H1 (cell line): ENCODE measurements at regions not wholly inside any gene's neighbourhood (a gene's known extent, or its start where the extent isn't known, plus 50 kb on each side); places are given as distances from the start of the nearest gene placed in this dataset.

Experiments used
- BRCA1 ChIP-seq: IDR thresholded peaks from 2 replicates; pipeline ENCODE4 v1.6.1; 2012; ENCODE audit warnings: low read depth, low read length, improper control_type of control experiment
- CEBPB ChIP-seq: IDR thresholded peaks from 2 replicates; pipeline ENCODE4 v1.6.1; 2012; ENCODE audit warnings: low read depth, low read length
- CTBP2 ChIP-seq: IDR thresholded peaks from 2 replicates; pipeline ENCODE4 v1.7.0; 2011; ENCODE audit warnings: borderline replicate concordance, mild to moderate bottlenecking, moderate library complexity, mixed read lengths, low read length; ENCODE audit not compliant: insufficient read depth, insufficient read length
- EP300 ChIP-seq, 2 experiments: IDR thresholded peaks; 1 replicate in 1 of 2; 2 replicates in 1 of 2; pipeline ENCODE4 v1.6.1; 2011 to 2012; ENCODE audit warnings: low read depth in 2 of 2, low read length in 2 of 2, mild to moderate bottlenecking in 2 of 2, borderline replicate concordance in 1 of 2, inconsistent platforms in 1 of 2, moderate library complexity in 1 of 2
- PHF8 ChIP-seq: fragments of 200-600 bp; sonication (generic); conservative IDR thresholded peaks from 2 replicates; pipeline ENCODE4 v1.7.1; 2012; ENCODE audit warnings: low read depth, mild to moderate bottlenecking, inconsistent platforms, low read length, moderate library complexity
- POU5F1 ChIP-seq: IDR thresholded peaks from 2 replicates; pipeline ENCODE4 v1.6.1; 2011; ENCODE audit warnings: low read depth, mild to moderate bottlenecking, low read length, moderate library complexity
- RFX5 ChIP-seq: IDR thresholded peaks from 2 replicates; pipeline ENCODE4 v1.6.1; 2011; ENCODE audit warnings: low read depth, low read length, improper control_type of control experiment, borderline replicate concordance
- TCF12 ChIP-seq: IDR thresholded peaks from 2 replicates; pipeline ENCODE4 v1.6.1; 2011; ENCODE audit warnings: low read depth, mild to moderate bottlenecking, low read length
- YY1 ChIP-seq: IDR thresholded peaks from 2 replicates; pipeline ENCODE4 v1.6.1; 2011; ENCODE audit warnings: low read depth, mild to moderate bottlenecking, low read length
- TF ChIP-seq, protein P1 (sequence below): fragments of 300-600 bp; sonication (generic); IDR thresholded peaks from 2 replicates; pipeline ENCODE4 v1.7.1; 2012; ENCODE audit warnings: low read length, moderate library complexity, mild to moderate bottlenecking, inconsistent platforms; ENCODE audit not compliant: insufficient replicate concordance

DNA sequence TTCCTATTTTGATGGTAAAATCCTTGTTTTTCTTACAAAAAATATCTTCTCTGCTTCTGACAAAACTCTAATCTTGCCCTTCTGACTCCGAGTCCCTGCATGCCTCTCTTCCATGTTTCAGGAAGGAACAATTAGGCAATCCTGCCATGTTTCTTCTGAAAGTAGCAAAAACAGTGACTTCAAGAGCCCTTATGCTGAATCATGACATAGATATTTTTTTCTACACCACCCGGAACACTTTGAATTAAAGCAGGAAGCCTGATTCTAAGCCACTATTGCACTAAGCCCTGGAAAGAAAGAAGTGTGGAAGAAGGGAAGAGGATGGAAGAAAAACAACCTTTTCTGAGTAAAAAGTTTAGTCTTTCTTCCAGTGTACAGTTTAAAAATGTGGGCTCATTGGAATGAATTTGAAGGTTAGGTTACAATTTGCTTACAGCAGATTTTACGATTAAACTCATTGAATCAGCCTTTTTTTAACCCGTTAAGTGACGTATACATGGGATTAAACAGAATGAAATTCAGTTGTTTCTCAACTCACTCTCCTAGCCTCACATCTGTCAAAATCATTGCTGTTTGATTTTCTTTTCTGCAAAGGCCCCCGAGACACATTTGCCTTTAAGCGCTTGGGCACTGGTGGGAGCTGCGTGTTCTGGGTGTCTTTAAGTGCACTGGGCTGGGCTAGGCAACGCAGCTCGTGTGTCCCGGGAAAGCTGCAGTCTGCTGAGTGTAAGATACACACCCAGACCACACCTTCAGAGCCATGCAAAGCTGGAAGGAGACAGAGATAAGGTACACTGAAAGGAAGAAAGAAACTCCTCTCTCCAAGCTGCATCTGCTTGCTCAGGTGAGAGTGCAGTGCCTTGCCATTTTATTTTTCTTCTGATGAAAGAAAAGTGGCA is 159.4 kb upstream of the CITED2 start (continued):
- TF ChIP-seq, protein P1, sequence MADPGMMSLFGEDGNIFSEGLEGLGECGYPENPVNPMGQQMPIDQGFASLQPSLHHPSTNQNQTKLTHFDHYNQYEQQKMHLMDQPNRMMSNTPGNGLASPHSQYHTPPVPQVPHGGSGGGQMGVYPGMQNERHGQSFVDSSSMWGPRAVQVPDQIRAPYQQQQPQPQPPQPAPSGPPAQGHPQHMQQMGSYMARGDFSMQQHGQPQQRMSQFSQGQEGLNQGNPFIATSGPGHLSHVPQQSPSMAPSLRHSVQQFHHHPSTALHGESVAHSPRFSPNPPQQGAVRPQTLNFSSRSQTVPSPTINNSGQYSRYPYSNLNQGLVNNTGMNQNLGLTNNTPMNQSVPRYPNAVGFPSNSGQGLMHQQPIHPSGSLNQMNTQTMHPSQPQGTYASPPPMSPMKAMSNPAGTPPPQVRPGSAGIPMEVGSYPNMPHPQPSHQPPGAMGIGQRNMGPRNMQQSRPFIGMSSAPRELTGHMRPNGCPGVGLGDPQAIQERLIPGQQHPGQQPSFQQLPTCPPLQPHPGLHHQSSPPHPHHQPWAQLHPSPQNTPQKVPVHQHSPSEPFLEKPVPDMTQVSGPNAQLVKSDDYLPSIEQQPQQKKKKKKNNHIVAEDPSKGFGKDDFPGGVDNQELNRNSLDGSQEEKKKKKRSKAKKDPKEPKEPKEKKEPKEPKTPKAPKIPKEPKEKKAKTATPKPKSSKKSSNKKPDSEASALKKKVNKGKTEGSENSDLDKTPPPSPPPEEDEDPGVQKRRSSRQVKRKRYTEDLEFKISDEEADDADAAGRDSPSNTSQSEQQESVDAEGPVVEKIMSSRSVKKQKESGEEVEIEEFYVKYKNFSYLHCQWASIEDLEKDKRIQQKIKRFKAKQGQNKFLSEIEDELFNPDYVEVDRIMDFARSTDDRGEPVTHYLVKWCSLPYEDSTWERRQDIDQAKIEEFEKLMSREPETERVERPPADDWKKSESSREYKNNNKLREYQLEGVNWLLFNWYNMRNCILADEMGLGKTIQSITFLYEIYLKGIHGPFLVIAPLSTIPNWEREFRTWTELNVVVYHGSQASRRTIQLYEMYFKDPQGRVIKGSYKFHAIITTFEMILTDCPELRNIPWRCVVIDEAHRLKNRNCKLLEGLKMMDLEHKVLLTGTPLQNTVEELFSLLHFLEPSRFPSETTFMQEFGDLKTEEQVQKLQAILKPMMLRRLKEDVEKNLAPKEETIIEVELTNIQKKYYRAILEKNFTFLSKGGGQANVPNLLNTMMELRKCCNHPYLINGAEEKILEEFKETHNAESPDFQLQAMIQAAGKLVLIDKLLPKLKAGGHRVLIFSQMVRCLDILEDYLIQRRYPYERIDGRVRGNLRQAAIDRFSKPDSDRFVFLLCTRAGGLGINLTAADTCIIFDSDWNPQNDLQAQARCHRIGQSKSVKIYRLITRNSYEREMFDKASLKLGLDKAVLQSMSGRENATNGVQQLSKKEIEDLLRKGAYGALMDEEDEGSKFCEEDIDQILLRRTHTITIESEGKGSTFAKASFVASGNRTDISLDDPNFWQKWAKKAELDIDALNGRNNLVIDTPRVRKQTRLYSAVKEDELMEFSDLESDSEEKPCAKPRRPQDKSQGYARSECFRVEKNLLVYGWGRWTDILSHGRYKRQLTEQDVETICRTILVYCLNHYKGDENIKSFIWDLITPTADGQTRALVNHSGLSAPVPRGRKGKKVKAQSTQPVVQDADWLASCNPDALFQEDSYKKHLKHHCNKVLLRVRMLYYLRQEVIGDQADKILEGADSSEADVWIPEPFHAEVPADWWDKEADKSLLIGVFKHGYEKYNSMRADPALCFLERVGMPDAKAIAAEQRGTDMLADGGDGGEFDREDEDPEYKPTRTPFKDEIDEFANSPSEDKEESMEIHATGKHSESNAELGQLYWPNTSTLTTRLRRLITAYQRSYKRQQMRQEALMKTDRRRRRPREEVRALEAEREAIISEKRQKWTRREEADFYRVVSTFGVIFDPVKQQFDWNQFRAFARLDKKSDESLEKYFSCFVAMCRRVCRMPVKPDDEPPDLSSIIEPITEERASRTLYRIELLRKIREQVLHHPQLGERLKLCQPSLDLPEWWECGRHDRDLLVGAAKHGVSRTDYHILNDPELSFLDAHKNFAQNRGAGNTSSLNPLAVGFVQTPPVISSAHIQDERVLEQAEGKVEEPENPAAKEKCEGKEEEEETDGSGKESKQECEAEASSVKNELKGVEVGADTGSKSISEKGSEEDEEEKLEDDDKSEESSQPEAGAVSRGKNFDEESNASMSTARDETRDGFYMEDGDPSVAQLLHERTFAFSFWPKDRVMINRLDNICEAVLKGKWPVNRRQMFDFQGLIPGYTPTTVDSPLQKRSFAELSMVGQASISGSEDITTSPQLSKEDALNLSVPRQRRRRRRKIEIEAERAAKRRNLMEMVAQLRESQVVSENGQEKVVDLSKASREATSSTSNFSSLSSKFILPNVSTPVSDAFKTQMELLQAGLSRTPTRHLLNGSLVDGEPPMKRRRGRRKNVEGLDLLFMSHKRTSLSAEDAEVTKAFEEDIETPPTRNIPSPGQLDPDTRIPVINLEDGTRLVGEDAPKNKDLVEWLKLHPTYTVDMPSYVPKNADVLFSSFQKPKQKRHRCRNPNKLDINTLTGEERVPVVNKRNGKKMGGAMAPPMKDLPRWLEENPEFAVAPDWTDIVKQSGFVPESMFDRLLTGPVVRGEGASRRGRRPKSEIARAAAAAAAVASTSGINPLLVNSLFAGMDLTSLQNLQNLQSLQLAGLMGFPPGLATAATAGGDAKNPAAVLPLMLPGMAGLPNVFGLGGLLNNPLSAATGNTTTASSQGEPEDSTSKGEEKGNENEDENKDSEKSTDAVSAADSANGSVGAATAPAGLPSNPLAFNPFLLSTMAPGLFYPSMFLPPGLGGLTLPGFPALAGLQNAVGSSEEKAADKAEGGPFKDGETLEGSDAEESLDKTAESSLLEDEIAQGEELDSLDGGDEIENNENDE = no peak
- TF ChIP-seq YY1 (no peak), TCF12 (no peak), POU5F1 (no peak), BRCA1 (no peak), EP300 (IDR thresholded peaks at IDR 0.05; ENCODE audit: borderline replicate concordance in 1 of 2, low read depth in 2 of 2, low read length in 2 of 2) (no peak), CEBPB (no peak), PHF8 (no peak), RFX5 (no peak), CTBP2 (no peak)
